Glomerular visceral epithelial cell (primary cell): ENCODE measurements at regions not wholly inside any gene's neighbourhood (a gene's known extent, or its start where the extent isn't known, plus 50 kb on each side); places are given as distances from the start of the nearest gene placed in this dataset.

Source experiments
- DNase-seq: peaks from one replicate; pipeline ENCODE4 v3.0.0-alpha.2; 2016; ENCODE audit errors: extremely low spot score

DNA sequence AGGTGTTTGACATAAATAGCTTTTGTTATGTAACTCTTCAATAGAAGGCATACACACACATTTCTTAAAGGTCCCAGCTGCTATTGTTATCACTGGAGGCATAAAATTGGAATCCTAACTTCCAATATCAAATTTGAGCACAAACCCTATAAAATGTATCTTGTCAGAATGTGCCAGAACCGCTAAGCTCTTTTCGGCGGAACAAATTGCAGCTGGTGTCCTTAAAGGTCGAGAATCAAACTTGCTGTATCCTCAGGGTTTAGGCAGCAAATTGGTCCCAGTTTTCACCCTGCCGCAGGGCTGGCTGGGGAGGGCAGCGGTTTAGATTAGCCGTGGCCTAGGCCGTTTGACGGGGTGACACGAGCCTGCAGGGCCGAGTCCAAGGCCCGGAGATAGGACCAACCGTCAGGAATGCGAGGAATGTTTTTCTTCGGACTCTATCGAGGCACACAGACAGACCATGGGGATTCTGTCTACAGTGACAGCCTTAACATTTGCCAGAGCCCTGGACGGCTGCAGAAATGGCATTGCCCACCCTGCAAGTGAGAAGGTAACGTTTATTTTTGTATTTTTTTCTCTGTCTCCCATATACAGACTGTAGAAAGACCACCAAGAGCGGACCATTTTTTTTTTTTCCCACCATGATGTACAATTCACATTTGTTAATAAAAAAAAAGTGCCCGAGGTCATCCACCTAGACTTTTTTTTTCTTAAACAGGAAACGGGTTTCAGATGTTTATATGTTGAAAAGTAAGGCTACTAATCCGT is 297.1 kb downstream of the IRF8 start:
- no peak for DNase-seq

- DNase-seq: no peak
Measured at GRCh38 chr16:86196687-86197391, 297.9 kb downstream of the IRF8 start.

DNA sequence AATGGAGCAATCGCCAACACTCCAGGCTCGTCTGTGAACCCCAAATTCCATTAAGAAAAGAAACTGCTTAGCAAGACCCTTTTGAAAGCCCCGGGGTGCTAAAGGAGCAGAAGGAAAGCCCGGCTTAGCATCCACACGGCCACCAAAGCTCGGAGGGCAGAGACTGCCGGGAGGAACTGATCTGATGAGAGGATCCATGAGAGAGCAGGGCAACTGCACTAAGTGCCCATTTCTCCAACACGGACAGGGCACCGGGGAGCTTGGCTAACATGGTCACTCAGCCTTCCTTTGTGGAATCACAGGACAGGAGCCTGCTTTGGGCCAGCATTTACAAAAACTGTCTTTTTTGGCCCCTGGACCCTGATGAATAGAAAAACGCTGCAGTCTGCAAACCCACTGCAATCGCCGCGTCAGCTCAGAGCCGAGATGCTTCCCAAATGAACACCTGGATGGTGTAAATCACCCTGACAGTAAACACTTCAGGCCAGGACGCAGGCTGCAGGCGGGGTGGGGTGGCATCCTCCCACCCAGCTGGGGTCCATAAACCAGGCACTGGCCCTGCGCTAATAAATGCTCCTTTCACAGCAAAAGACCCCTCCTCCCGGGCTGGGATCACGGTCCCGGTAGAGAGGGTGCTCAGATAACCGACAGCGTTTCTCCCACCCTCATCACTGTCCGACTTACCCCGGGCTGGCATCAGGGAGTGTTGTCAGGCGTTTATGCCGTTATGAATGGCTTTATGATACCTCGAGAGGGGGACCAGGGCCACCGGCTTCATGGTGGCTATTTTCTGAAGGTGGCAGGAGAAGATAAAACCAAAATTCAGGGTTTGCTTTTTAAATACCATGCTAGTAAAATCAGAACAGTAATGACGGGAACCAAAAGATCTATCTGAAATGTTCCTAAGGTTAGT is 299.5 kb downstream of the IRF8 start:
- DNase-seq: no peak

DNA sequence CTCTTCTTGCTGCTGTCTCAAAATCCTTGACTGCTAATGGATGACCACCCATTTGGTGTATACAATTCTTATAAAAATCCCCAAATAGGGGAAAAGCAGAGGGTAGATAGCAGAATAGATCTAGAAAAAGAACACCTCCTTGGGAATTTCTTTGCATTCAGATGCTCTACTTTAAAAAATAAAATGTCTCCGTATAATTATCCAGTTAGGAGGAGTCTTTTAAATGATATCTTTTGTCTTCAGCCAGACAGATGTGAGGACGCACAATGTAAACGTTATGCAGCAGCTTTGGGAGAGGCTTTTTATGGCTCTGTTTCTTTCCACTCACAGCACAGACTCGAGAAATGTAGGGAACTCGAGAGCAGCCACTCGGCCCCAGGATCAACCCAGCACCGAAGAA is 300.2 kb downstream of the IRF8 start:
- no peak for DNase-seq

DNA sequence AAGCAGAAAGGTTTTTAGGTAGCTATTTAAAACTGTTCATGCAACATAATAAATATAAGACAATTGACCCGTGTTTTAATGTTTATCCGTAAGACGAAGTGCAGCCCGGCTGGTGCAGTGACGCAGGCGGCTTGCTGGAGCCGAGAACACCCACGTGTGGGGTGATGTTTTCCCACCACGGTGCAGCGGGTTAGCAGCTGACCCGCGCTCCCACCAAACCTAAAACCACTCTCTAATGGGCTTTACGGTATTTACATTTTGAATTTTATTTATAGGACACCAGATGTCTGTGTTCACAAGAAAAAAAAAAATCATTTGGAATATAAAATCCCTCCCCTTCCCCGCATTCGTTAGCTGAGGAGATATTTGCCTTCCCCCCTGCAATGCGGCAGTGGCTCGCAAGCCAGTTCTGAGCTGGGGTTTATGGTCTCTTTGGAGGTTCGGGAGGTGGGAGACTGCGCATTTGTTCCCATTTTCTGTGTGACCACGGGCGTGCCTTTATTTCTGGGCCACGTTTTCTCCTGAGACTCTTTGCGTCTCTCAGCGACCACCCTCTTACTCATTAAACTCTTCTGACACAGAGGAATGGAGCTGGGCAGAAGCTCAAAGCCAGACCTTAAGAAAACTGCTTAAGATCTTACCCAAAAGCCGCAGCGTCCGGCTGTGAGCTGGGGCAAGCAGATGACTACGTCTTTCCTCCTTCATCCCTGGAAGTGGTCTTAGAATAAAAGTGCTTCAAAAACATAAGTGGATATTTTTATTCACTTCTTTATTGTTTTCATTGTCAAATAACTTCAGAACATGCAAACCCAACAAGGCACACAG is 301.1 kb downstream of the IRF8 start:
- DNase-seq: no peak

DNA sequence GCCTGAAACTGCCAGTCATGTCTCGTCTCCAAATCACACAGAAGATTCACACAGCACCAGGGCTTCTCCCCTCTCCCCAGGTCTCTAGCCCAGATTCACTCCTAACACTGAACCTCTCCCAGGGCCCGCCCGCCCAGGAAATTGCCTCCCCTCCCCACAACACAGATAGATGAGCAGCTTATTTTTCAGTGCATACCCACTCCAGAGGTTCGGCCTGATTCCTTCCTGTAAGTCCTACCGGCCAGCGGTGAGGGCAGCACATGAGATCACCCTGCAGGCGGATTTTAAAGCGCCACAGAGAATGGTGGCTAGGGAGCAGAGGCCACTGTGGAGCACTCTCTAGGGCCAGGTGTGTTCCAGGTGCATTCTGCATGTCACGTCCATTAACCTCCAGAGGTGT is 301.8 kb downstream of the IRF8 start:
- no peak for DNase-seq

GRCh38 chr16:86201746-86202145 is 302.8 kb downstream of the IRF8 start:
- DNase-seq: no peak

- DNase-seq: no peak
Measured at GRCh38 chr16:86202267-86202666, 303.3 kb downstream of the IRF8 start.

- no peak for DNase-seq
Measured at GRCh38 chr16:86202760-86203426, 303.9 kb downstream of the IRF8 start.

- DNase-seq: no peak
Measured at GRCh38 chr16:86203557-86204275, 304.8 kb downstream of the IRF8 start.

GRCh38 chr16:86205521-86206245 is 304.6 kb upstream of the FOXF1 start:
- no peak for DNase-seq

- no peak for DNase-seq
Measured at GRCh38 chr16:86207350-86207749, 303.0 kb upstream of the FOXF1 start.

DNA sequence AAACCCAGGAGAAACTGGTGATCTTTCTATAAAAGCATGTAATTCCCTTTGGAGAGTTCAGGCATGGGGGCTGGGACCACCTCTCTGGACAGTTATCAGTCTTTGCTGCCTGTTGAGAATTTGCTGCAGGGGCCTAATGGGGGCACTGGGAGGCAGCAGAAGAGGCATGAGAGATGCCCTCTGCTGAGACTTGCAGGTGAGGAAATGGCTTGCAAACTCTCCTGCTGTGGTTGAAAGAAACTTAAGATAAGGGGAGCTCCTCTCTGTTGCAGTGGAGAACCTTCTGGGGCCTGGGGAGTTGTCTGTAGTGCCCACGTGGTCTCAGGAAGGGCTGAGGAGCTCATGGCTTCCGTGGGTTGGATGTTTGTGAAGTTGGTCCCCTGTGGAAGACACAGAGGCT is 301.1 kb upstream of the FOXF1 start:
- no peak for DNase-seq

DNA sequence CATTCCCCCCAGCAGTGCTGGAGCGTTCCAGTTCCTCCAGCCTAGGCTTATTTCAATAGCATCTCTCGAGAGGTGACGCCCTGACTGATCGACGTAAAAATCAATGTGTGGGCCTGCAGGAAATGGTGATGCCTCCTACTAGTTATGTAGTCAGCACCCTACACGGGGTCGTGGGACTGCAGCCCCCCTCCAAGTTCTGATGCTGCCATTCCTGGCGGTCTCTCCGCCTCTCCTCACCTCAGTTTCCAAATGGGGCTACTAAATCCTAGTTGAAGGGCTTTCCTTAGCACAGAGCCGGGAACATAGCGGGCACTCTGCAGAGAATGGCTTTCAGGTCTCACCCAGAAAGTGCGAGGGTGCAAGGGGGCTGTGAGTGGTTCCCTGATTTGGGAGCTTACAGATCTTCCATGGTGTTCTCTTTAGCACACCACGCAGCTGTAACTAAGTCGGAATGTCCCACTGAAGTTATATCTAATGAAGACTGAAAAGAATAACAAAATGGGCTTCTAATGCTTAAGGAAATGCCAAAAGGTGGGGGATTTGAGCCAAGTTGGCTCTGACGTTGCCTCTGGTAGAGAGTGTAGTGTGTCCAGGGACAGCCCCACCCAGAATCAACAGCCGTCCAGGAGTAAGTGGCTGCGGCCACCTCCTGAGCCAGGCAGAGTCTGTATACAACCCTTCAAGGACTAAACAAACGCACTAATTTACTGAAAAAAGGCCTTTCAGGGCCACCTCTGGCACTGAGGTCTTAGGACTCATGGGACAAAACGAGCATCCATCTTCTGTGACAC is 299.7 kb upstream of the FOXF1 start:
- DNase-seq: no peak

GRCh38 chr16:86211265-86211664 is 299.1 kb upstream of the FOXF1 start:
- no peak for DNase-seq

DNA sequence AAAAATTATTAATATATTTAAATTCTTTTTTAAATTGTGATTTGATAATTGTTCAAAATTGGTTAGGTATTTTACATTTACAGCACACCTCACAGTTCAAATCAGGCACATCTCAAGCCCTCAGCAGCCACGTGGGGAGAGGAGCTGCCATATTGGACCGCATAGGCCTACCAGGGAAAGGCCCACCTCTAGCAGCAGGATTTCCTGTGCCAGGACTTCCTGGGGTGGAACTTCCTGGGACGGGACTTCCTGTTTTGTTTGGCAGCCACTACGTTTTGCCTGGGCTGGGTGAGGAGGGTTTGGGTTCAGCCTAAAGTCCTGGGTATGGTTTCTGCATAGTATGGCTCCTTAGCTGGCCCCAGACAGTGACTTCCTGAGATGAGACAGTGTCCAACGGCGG is 298.5 kb upstream of the FOXF1 start:
- no peak for DNase-seq

- DNase-seq: no peak
Measured at GRCh38 chr16:86212706-86213436, 297.5 kb upstream of the FOXF1 start.
